HepG2 (cell line): ENCODE measurements at regions not wholly inside any gene's neighbourhood (a gene's known extent, or its start where the extent isn't known, plus 50 kb on each side); places are given as distances from the start of the nearest gene placed in this dataset.

Experiments
- ATAC-seq: fragments of 200-7000 bp; cut with Tn5 transposase; 3 replicates; pipeline ENCODE4 v1.9.1; 2020; ENCODE audit warnings: mild to moderate bottlenecking, moderate library complexity
- BruUV-seq: library from RNA; stranded (reverse); fragments of 400-500 nt; replicated peaks from 2 replicates; lab custom pipeline; 2021; lab: Mats Ljungman, UMichigan
- CTCF ChIA-PET: fragments of 300-600 bp; formaldehyde crosslinking; extraction: SDS; loops from one replicate; lab custom pipeline; 2021; ENCODE audit warnings: low total read pairs, inconsistent platforms, low intra/inter-chr PET ratio; lab: Yijun Ruan, JAX
- POLR2A ChIA-PET: fragments of 350-600 bp; sonication (Branson Sonifier 250); formaldehyde crosslinking; loops from one replicate; lab custom pipeline; 2020; ENCODE audit warnings: antibody characterized with exemption, inconsistent platforms; lab: Yijun Ruan, JAX
- DNase-seq: peaks from one replicate; pipeline ENCODE4 v3.0.0-alpha.2; 2015; ENCODE audit warnings: low spot score
- FAIRE-seq: peaks from 3 replicates; lab custom pipeline; 2011; peaks lifted over from hg19 to GRCh38; lab: Jason Lieb, UNC
- H2AFZ ChIP-seq: one replicate; pipeline ENCODE4 v1.6.1; 2011; ENCODE audit warnings: low read length, inconsistent platforms
- H3K27ac ChIP-seq: fragments of 300-600 bp; 3 replicates; pipeline ENCODE4 v1.8.0; 2011; ENCODE audit warnings: mixed run types, mild to moderate bottlenecking, mixed read lengths, low read length, inconsistent platforms; ENCODE audit not compliant: insufficient read depth; ENCODE audit errors: extremely low read length
- H3K27me3 ChIP-seq, 2 experiments: fragments of 200-600 bp in 1 of 2; 2 replicates in 1 of 2; 3 replicates in 1 of 2; pipeline versions ENCODE4 v1.6.0 to v1.8.0; 2011; ENCODE audit warnings: low read length in 2 of 2, mild to moderate bottlenecking in 2 of 2, moderate library complexity in 2 of 2, inconsistent platforms in 1 of 2; ENCODE audit not compliant: insufficient read depth in 2 of 2, control insufficient read depth in 1 of 2
- H3K36me3 ChIP-seq, 2 experiments: fragments of 200-600 bp in 1 of 2; replicated peaks in 1 of 2; 2 replicates in 1 of 2; 3 replicates in 1 of 2; pipeline versions ENCODE4 v1.5.1 to v1.8.0; 2011; ENCODE audit warnings: low read length in 2 of 2, inconsistent platforms in 1 of 2; ENCODE audit not compliant: insufficient read depth in 2 of 2, control insufficient read depth in 1 of 2
- H3K4me1 ChIP-seq: 2 replicates; pipeline ENCODE4 v1.5.1; 2012; ENCODE audit warnings: low read length, inconsistent platforms; ENCODE audit not compliant: insufficient read depth
- H3K4me2 ChIP-seq: 2 replicates; pipeline ENCODE4 v1.6.0; 2011; ENCODE audit warnings: low read depth, low read length, inconsistent platforms
- H3K4me3 ChIP-seq, 3 experiments: fragments of 200-600 bp in 1 of 3; sonication (generic), shearing (Covaris generic) in 1 of 3; replicated peaks in 1 of 3; 2 replicates each; pipeline ENCODE4 v1.5.1; 2011 to 2016; ENCODE audit warnings: low read length in 3 of 3, inconsistent platforms in 2 of 3, low read depth in 2 of 3, mild to moderate bottlenecking in 2 of 3, control low read depth in 1 of 3, mixed read lengths in 1 of 3; ENCODE audit not compliant: insufficient read depth in 1 of 3
- H3K79me2 ChIP-seq: one replicate; pipeline ENCODE4 v1.6.1; 2011; ENCODE audit warnings: low read length, inconsistent platforms; ENCODE audit not compliant: insufficient read depth
- H3K9ac ChIP-seq: 2 replicates; pipeline ENCODE4 v1.6.0; 2011; ENCODE audit warnings: mild to moderate bottlenecking, low read depth, low read length, inconsistent platforms; ENCODE audit not compliant: insufficient read depth
- H3K9me3 ChIP-seq: 2 replicates; pipeline ENCODE4 v1.5.1; 2012; ENCODE audit warnings: mild to moderate bottlenecking, low read length
- H4K20me1 ChIP-seq: 2 replicates; pipeline ENCODE4 v1.6.0; 2011; ENCODE audit warnings: inconsistent platforms, mild to moderate bottlenecking, low read length, moderate library complexity; ENCODE audit not compliant: insufficient read depth
- CENPT ChIP-seq: sonication (generic); formaldehyde crosslinking; IDR thresholded peaks from 2 replicates; pipeline ENCODE4 v1.8.0; 2022; ENCODE audit warnings: low read depth, mild to moderate bottlenecking, moderate library complexity, missing genetic modification reagents
- CHD4 ChIP-seq: fragments of 200-600 bp; sonication (generic); IDR thresholded peaks from 2 replicates; pipeline ENCODE4 v1.7.0; 2017; ENCODE audit warnings: mild to moderate bottlenecking, low read length, borderline replicate concordance
- NFKBIZ ChIP-seq: IDR thresholded peaks from 2 replicates; pipeline ENCODE4 v1.6.1; 2018; ENCODE audit warnings: missing genetic modification reagents, missing compliant biosample characterization
- NFYB ChIP-seq: sonication (generic); formaldehyde crosslinking; IDR thresholded peaks from 2 replicates; pipeline ENCODE4 v1.4.0; 2020; ENCODE audit warnings: missing genetic modification reagents
- POLR2G ChIP-seq: fragments of 200-400 bp; formaldehyde crosslinking; IDR thresholded peaks from 2 replicates; pipeline ENCODE4 v1.6.1; 2018; ENCODE audit warnings: mild to moderate bottlenecking, low read depth, low read length, moderate library complexity
- SAP130 ChIP-seq: IDR thresholded peaks from 2 replicates; pipeline ENCODE4 v1.6.1; 2016; ENCODE audit warnings: low read depth
- SKI ChIP-seq: fragments of 450-650 bp; IDR thresholded peaks from one replicate; pipeline ENCODE4 v1.6.1; 2018; ENCODE audit warnings: mild to moderate bottlenecking; ENCODE audit not compliant: partially characterized antibody
- ZC3H4 ChIP-seq: sonication (generic); formaldehyde crosslinking; IDR thresholded peaks from 2 replicates; pipeline ENCODE4 v1.4.0; 2020; ENCODE audit warnings: missing genetic modification reagents, borderline replicate concordance
- ZNF274 ChIP-seq: sonication (generic); formaldehyde crosslinking; IDR thresholded peaks from 2 replicates; pipeline ENCODE4 v1.5.1; 2020; ENCODE audit warnings: mild to moderate bottlenecking, missing genetic modification reagents
- ZNF333 ChIP-seq: sonication (generic); formaldehyde crosslinking; IDR thresholded peaks from 2 replicates; pipeline ENCODE4 v1.4.0; 2020; ENCODE audit warnings: mild to moderate bottlenecking, missing genetic modification reagents, borderline replicate concordance
- ZNF33A ChIP-seq: sonication (generic); formaldehyde crosslinking; IDR thresholded peaks from 2 replicates; pipeline ENCODE4 v1.5.1; 2020; ENCODE audit warnings: missing genetic modification reagents, mild to moderate bottlenecking, moderate library complexity, borderline replicate concordance
- ZNF619 ChIP-seq: sonication (generic); formaldehyde crosslinking; IDR thresholded peaks from 2 replicates; pipeline ENCODE4 v1.4.0; 2020; ENCODE audit warnings: mild to moderate bottlenecking, missing genetic modification reagents
- WGBS: methylation state at CpG from one replicate; pipeline ENCODE4 v1.1.6; 2017; ENCODE audit warnings: low lambda C conversion rate; 5-methylcytosine and 5-hydroxymethylcytosine counted together
- in situ Hi-C: cut with HindIII; loops from 2 replicates; pipeline ENCODE4 v1.10.0; 2017; ENCODE audit warnings: low pct_unique_long_range_greater_than_20kb; ENCODE audit not compliant: extremely low pct_ligation_motif_present
- intact Hi-C: fragments of 100-400 bp; cut with micrococcal nuclease; formaldehyde crosslinking; loops from one replicate; pipeline ENCODE4 v1.10.0; 2022; ENCODE audit not compliant: unreplicated experiment
- TF ChIP-seq, protein P1 (sequence below): sonication (generic); formaldehyde crosslinking; IDR thresholded peaks from 2 replicates; pipeline ENCODE4 v1.4.0; 2020; ENCODE audit warnings: missing genetic modification reagents, borderline replicate concordance
- TF ChIP-seq, protein P2 (sequence below): sonication (generic); formaldehyde crosslinking; IDR thresholded peaks from 2 replicates; pipeline ENCODE4 v1.5.1; 2020; ENCODE audit warnings: missing genetic modification reagents, mild to moderate bottlenecking, borderline replicate concordance
- TF ChIP-seq, protein P3 (sequence below): sonication (generic); formaldehyde crosslinking; IDR thresholded peaks from 2 replicates; pipeline ENCODE4 v1.5.0; 2020; ENCODE audit warnings: mild to moderate bottlenecking, missing genetic modification reagents

DNA sequence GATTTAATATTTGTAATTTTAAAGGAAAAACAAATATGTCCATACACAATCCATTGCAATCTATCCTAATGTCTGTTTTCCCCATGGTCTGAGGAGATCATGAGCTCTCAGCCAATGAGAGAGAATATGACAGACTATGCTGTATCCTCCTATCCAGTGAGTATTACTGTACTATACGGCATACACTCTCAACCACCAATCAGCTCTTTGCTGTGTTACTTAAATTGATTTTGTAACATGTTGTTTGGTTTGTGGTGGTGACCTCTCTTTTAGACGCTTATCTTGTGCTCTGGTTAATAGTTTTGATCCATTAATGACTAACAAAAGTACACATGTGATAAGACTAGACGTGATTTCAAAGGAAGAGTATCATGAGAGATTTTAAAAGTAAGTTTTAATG lies 231.5 kb upstream of the FOXN3 start (continued):
- TF ChIP-seq, protein P1, sequence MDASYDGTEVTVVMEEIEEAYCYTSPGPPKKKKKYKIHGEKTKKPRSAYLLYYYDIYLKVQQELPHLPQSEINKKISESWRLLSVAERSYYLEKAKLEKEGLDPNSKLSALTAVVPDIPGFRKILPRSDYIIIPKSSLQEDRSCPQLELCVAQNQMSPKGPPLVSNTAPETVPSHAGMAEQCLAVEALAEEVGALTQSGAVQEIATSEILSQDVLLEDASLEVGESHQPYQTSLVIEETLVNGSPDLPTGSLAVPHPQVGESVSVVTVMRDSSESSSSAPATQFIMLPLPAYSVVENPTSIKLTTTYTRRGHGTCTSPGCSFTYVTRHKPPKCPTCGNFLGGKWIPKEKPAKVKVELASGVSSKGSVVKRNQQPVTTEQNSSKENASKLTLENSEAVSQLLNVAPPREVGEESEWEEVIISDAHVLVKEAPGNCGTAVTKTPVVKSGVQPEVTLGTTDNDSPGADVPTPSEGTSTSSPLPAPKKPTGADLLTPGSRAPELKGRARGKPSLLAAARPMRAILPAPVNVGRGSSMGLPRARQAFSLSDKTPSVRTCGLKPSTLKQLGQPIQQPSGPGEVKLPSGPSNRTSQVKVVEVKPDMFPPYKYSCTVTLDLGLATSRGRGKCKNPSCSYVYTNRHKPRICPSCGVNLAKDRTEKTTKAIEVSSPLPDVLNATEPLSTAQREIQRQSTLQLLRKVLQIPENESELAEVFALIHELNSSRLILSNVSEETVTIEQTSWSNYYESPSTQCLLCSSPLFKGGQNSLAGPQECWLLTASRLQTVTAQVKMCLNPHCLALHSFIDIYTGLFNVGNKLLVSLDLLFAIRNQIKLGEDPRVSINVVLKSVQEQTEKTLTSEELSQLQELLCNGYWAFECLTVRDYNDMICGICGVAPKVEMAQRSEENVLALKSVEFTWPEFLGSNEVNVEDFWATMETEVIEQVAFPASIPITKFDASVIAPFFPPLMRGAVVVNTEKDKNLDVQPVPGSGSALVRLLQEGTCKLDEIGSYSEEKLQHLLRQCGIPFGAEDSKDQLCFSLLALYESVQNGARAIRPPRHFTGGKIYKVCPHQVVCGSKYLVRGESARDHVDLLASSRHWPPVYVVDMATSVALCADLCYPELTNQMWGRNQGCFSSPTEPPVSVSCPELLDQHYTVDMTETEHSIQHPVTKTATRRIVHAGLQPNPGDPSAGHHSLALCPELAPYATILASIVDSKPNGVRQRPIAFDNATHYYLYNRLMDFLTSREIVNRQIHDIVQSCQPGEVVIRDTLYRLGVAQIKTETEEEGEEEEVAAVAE (CRISPR knock-in tag) = 0 out of 2 replicates have a peak, but pooled peaks have one; percentile 40
- peak; percentile 60; the same call in 1 of the 2 replicates for TF ChIP-seq NFYB
- TF ChIP-seq ZNF33A (CRISPR knock-in tag) = no peak
- TF ChIP-seq CENPT (CRISPR knock-in tag) = no peak

DNA sequence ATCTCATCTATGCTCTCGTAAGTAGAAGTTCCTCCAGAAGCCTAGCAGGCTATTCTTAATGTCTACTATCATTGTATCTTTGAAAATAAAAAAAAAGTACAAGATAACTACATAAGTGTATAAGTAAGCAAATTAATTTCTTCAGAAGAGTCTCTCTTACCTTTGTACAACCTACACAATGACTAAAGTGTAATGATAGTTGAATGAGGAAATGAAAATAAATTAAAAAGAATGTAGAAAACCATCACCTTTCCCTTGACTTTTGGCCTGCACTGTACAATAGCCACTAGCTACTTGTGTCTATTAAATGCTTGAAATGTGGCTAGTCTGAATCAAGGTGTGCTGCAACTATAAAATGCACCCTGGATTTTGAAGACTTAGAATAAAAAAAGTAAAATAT lies 229.9 kb upstream of the FOXN3 start:
- BruUV-seq = no TSS peak
- intact Hi-C loops (no loop called here), in situ Hi-C loops (no loop called here)
- Histone ChIP-seq H3K27me3 (no peaks in the 10 kb centered on the region), H3K27ac (no peak overlapping the region), H4K20me1 (no peaks in the 10 kb centered on the region), H3K9me3 (no peaks in the 10 kb centered on the region), H3K79me2 (no peaks in the 10 kb centered on the region), H3K4me3 (no peak overlapping the region), H2AFZ (no peak overlapping the region), H3K4me2 (no peak overlapping the region), H3K4me1 (peaks cover 24% of the 10 kb centered on the region), H3K9ac (no peak overlapping the region), H3K36me3 (no peaks in the 10 kb centered on the region)
- no peak for FAIRE-seq
- WGBS = 44% methylated on average over 1 of the region's 1 CpG
- ATAC-seq = no peak
- DNase-seq = no peak
- ChIA-PET POLR2A (no interaction called here), CTCF (no interaction called here)
- TF ChIP-seq NFKBIZ (CRISPR knock-in tag) (no peak), ZNF274 (CRISPR knock-in tag) (no peak), ZC3H4 (CRISPR knock-in tag) (no peak), CHD4 (no peak), SAP130 (no peak), SKI (no peak), ZNF619 (no peak), ZNF333 (CRISPR knock-in tag) (no peak), POLR2G (no peak)
- TF ChIP-seq, protein P2, sequence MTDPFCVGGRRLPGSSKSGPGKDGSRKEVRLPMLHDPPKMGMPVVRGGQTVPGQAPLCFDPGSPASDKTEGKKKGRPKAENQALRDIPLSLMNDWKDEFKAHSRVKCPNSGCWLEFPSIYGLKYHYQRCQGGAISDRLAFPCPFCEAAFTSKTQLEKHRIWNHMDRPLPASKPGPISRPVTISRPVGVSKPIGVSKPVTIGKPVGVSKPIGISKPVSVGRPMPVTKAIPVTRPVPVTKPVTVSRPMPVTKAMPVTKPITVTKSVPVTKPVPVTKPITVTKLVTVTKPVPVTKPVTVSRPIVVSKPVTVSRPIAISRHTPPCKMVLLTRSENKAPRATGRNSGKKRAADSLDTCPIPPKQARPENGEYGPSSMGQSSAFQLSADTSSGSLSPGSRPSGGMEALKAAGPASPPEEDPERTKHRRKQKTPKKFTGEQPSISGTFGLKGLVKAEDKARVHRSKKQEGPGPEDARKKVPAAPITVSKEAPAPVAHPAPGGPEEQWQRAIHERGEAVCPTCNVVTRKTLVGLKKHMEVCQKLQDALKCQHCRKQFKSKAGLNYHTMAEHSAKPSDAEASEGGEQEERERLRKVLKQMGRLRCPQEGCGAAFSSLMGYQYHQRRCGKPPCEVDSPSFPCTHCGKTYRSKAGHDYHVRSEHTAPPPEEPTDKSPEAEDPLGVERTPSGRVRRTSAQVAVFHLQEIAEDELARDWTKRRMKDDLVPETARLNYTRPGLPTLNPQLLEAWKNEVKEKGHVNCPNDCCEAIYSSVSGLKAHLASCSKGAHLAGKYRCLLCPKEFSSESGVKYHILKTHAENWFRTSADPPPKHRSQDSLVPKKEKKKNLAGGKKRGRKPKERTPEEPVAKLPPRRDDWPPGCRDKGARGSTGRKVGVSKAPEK (CRISPR knock-in tag) = no peak
- TF ChIP-seq, protein P3, sequence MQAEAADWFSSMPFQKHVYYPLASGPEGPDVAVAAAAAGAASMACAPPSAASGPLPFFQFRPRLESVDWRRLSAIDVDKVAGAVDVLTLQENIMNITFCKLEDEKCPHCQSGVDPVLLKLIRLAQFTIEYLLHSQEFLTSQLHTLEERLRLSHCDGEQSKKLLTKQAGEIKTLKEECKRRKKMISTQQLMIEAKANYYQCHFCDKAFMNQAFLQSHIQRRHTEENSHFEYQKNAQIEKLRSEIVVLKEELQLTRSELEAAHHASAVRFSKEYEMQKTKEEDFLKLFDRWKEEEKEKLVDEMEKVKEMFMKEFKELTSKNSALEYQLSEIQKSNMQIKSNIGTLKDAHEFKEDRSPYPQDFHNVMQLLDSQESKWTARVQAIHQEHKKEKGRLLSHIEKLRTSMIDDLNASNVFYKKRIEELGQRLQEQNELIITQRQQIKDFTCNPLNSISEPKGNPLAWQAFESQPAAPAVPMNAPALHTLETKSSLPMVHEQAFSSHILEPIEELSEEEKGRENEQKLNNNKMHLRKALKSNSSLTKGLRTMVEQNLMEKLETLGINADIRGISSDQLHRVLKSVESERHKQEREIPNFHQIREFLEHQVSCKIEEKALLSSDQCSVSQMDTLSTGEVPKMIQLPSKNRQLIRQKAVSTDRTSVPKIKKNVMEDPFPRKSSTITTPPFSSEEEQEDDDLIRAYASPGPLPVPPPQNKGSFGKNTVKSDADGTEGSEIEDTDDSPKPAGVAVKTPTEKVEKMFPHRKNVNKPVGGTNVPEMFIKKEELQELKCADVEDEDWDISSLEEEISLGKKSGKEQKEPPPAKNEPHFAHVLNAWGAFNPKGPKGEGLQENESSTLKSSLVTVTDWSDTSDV (CRISPR knock-in tag) = no peak
